ENCODE measurements at regions not wholly inside any gene's neighbourhood (a gene's known extent, or its start where the extent isn't known, plus 50 kb on each side); places are given as distances from the start of the nearest gene placed in this dataset.
"Not testable (repeated sequence)": the region's sequence is repeated elsewhere in the genome, so short reads cannot be mapped to it uniquely, and the experiment has no call there.

DNA sequence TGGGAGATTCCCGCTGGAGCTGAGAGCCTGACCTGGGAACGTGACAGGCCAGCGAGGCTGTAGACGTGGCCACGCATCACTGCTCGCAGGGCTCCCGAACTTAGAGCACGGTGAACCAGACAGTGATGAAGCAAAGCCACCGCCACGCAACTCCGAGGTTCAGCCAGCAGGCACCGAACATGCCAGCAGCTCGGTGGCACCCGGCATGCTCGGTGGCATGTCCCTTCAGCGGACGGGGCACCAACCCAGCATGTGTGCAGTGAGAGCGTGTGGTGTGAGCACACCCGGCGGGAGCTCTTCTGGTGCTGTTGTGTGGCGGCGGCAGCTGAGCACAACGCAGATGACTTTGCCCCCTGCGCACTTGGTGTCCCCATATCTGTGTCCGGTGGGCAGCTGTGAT is 4468.2 kb upstream of the TPTE start:
- not testable (repeated sequence) for H3K4me3 ChIP-seq (replicated peaks; ENCODE audit: low read depth, low read length)

DNA sequence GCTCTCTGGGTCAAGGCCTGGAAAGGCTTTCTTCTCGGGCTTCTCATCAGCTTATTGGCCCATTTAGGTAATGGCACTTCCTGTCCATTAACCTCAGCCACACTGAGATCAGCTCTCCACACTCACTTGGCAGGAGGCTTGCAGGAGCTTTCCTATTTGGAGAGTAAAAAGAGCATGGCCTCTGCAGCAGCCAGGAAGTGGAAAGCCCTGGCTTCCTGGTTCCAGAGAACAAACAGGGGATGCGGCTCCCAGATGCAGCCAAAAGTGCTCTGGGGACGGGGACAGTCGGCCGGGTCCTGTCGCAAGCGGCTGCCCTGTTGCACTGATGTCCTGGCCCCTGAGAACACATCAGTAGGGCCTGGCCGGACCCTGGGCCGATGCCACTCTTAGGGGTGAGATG is 4462.4 kb upstream of the TPTE start:
- H3K4me3 ChIP-seq (replicated peaks; ENCODE audit: low read depth, low read length); DNase-seq (ENCODE audit: low read depth): not testable (repeated sequence)

More for the DNA sequence above, 4468.2 kb upstream of the TPTE start:
- not testable (repeated sequence) for DNase-seq (ENCODE audit: low read depth)

DNA sequence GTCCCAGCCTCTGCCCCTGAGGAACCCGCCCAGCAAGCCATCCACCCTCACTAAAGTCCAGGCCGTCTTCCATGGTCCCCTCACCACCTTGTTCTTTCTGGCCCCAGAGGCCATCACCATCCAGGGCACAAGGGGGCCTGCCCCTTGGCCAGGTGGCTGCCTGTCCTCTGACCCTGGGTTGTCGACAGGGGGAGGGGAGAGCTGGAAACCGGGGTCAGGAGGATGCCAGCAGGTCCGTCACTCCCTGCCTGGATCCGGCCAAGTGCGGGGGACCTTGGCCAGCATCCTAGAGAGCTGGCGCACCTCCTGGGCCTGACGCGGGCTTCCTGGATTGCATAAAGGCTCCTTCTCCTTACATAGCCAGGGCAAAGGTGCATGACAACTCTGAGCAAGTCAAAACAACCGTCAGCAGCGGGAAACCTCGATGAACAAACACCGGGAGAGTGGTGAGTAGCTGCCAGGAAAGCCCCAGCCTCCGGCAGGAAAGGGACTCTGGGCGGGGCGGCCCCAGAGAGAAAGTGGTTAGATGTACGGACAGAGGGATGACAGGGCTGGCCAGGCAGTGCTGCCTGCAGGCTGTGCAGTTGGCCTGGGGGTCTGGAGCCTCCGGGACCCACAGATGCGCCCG is 4461.2 kb upstream of the TPTE start:
- not testable (repeated sequence) for H3K4me3 ChIP-seq (replicated peaks; ENCODE audit: low read depth, low read length); DNase-seq (ENCODE audit: low read depth)

DNA sequence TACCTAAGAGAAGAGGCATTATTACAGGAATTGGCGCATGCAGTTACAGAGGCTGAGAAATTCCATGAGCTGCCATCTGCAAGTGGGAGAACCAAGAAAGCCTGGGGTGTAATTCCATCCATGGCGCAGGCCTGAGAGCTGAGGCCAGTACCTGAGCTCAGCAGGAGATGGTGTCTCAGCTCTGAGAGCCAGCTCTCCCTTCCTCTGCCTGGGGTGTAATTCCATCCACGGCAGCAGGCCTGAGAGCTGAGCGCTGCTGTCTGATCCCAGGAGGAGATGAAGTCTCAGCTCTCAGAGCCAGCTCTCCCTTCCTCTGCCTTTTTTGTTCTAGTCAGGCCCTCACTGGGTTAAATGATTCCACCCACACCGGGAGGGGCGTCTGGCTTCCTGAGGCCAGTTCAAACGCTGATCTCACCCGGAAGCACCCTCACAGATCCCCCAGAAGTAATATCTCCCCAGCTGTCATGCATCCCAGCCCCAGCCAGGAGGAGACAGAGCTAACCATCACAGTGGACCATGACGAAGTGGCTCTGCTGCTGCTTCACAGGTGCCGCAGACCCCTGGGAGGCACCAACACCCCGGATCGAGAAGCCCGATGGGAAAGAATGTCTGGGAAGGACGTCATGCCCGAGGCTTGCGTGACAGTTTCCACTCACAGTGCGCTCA is 4454.9 kb upstream of the TPTE start:
- H3K4me3 ChIP-seq (replicated peaks; ENCODE audit: low read depth, low read length); DNase-seq (ENCODE audit: low read depth): not testable (repeated sequence)

DNA sequence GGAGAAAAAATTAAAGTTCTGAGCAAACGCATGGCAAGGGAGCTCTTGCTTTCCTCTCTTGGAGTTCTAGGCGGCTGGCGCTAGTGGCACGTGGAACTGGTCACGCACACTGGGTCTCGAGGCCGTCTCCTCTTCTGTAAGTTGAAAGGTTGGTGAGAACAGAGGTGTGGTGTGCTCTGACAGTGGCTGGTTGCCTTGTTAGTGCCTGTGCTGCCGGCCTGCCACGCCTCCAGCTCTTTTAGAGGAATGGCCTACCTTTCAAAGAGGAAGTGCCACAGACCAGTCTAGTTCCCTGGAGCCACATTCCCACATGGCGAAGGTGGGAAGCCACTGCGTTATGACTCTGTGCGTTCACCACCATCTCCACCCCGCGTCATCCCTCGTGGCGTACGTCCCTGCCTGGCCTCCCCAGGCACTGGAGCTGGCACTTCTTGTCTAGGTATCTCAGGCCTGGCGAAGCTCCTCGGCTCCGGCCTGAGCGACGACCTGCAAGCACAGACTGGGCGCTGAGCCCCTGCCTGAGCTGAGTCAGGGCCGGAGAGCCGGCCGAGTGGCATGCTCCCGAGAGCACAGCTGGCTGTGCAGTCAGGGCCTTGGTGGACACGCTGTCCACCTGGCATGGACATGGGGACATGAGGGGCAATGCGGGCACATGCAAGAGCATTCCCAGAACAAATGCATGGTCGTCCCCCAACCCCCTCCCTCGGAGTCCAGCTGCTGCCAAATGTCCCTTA is 4453.1 kb upstream of the TPTE start:
- DNase-seq (ENCODE audit: low read depth); H3K4me3 ChIP-seq (replicated peaks; ENCODE audit: low read depth, low read length): not testable (repeated sequence)

DNA sequence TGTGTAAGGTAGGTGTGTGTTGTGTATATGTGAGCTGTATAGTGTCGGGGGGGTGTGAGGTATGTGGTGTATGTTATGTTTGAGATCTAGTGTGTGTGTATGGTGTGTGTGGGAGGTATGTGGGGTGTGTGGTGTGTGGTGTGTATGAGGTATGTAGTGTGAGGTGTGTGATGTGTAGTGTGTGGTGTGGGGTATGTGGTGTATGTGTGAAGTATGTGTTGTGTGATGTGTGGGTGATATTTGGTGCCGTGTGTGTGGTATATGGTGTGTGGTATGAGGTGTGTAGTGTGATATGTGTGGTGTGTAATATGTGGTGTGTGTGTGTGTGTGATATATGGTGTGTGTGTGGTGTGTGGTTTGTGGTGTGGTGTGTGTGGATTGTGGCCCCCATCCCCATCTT is 4451.2 kb upstream of the TPTE start:
- not testable (repeated sequence) for DNase-seq (ENCODE audit: low read depth); H3K4me3 ChIP-seq (replicated peaks; ENCODE audit: low read depth, low read length)

DNA sequence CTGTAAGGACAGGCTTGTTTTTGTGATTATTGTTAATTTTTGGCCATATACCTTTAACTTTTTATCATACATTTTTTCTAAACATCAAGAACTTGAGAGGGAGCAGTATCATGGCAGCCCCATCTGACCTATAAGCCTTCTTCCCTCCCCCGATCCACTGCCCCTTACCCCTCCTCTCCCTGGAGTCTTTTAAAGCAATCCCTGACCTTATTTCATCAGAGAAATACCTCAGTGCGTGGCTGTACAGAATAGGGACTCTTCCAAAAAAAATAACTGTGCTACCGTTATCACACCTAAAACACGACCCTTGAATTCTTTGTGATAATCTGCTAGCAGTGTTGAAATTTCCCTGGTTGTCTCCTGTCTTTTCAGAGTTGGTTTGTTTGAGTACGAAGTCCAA is 4448.7 kb upstream of the TPTE start:
- H3K4me3 ChIP-seq (replicated peaks; ENCODE audit: low read depth, low read length); DNase-seq (ENCODE audit: low read depth): not testable (repeated sequence)

DNA sequence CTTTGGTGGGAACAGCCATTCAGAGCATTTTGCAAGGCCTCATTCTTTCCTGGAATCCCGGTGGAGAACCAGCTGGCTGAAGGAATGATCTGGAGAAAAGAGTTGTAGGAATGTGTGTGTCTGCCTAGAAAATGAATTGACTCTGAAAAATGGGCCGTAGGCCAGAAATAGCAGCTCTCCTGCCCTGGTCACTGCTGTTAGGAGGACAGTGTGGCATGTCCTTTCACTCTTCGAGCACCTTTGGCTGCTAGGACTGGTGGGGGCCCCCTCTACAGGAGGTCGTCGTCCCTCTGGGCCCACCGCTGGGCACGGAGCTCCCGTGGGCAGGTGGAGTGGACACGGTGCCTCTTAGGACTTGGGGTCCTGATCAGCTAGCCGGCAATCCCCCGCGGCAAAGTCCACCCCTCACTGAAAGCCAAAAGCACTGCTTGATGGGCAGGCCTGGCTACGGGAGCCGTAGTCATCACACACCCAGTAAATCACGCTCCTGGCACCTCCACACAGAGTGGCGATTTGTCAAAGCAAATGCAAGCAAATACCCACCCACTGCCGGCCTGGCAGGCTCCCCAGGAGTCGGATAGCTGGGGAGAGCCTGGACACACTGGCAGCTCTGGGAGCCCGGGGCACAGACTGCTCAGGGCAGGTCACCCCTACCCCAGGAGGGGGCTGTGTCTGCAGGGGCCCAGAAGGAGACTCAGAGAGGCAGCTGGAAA is 4447.2 kb upstream of the TPTE start:
- DNase-seq (ENCODE audit: low read depth); H3K4me3 ChIP-seq (replicated peaks; ENCODE audit: low read depth, low read length): not testable (repeated sequence)

DNA sequence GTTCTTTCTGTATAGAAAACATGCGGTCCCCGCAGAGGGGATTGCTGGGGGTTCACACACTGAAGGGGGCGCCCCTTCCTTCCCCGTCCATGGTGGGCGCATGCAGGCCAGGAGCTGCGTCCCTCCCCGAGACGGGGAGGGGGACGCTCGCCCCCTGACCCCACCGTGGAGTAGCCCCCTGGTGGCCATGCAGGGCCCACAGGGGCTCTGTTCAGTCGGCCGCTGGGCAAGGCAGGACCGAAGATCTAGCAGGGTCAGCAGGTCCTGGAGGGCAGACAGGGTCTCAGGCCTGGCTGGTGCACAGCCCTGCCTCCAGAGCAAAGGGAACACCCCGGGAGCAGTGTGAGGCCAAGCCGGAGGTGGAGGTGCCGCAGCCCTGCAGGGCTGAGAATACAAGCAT is 4446.4 kb upstream of the TPTE start:
- not testable (repeated sequence) for H3K4me3 ChIP-seq (replicated peaks; ENCODE audit: low read depth, low read length); DNase-seq (ENCODE audit: low read depth)

DNA sequence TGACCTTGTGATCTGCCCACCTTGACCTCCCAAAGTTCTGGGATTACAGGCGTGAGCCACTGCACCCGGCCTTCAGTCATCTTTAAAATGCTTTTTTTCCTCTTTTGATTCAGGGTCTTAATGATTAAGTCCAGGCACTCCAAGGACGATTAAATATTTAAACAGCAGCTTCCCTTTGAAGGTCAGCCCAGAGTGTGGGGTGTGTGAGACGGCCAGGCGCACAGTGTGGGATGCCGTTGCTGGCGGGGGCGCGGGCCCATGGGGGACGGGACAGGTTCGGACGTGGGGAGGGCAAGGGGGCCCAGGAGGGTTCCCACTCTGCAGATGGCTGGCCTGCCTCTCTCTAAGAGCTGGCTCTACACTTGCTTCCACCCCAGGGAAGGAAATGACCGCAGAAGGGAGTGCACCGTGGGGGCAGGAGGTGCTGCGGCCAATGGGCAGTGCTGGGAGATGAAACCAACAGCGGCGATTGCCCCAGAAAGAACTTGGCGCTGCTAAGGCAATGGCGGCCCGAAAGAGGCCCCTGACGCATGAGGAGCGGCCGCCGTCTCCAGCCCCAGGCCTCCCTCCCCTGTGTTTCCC is 4445.7 kb upstream of the TPTE start:
- not testable (repeated sequence) for DNase-seq (ENCODE audit: low read depth); H3K4me3 ChIP-seq (replicated peaks; ENCODE audit: low read depth, low read length)

DNA sequence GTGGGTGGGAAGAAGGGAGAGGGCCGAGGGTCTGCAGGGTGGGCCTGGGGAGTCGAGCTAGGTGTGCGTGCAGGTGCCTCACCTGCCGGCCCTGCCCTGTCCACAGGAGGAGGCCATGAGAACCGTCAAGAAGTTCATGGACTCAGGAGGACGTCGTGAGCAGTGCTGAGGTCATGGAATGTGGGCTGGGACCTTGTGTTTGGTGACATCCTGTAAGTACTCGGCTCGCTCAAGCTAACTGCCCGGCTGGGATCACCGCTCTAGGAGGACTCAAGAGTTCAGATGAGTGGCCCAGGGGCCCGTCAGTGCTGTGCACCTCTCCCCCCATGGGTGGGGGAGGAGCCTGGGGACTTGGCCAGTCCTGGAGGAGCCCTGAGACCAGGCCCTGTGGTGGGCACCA is 4444.0 kb upstream of the TPTE start:
- H3K4me3 ChIP-seq (replicated peaks; ENCODE audit: low read depth, low read length): not testable (repeated sequence)

DNA sequence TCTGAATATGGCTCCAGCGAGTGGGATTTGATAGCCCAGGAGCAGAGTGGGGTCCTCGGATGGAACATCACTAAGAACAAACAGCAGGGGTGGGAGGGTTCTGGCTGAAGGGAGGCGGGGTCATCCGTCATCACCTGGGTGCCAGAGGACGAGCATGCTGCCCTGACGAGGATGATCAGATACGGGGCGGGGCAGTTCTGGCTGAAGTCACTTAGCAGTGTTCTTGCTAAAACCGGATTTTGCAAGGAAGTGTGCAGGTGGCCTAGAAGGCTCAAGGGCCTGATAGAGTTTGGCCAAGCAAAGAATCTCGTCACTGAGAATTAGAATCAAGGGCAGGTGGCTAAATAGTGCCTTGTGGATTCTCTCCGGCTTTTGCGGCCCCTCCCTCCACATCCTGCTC is 4442.5 kb upstream of the TPTE start:
- DNase-seq (ENCODE audit: low read depth); H3K4me3 ChIP-seq (replicated peaks; ENCODE audit: low read depth, low read length): not testable (repeated sequence)

More for the DNA sequence above, 4444.0 kb upstream of the TPTE start:
- not testable (repeated sequence) for DNase-seq (ENCODE audit: low read depth)

DNA sequence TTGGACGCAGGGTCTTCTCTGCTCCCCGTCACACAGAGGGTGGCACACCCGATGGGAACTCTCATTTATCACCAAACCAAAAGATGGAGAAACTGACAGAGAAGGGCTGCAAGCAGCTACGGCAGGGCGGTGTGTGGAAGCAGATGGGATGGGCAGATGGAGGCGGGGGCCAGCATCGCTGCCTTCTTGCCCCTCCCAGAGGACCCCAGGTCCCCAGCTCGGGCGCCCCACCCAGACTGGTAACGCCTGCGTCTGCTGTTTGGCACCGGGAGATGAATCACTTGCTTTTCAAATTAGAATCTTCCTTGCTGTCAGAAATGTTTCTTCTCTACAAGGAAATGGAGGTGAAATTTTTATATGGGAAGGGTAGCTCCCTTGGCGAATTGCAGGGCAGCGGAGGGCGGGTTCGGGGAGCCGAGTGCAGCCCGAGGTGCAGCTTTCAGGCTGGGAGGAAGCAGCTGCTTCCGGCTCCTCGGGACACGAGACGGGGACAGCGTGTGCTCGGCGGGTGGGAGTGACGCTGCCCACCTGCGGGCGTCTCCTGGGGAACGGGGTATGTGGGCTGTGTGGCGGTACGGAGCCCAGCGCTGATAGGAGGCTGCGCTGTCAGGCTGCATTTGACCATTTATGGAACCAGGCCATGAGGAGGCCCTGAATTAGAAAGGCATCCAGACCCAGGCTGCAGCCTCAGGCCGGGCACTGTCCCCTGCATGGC is 4440.3 kb upstream of the TPTE start:
- H3K4me3 ChIP-seq (replicated peaks; ENCODE audit: low read depth, low read length); DNase-seq (ENCODE audit: low read depth): not testable (repeated sequence)

DNA sequence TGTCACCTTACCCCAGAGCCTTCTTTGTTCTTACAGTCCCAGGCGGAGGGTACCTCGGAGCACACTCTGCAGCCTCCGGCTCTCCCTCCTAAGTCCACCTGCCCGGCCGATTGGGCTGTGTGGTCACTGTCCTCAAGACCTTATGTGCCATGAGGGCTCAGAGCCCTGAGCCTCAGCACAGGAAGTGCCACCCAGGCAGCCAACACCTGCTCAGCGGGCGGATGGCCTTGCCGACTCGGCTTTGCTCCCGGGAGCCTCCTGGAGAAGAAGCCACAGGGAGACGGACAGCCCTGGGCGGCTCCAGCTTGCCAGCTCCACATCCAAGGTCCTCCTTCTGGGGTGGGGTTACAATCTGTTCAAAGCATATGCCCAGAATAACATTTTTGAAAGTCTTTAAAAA is 4439.2 kb upstream of the TPTE start:
- not testable (repeated sequence) for DNase-seq (ENCODE audit: low read depth)

DNA sequence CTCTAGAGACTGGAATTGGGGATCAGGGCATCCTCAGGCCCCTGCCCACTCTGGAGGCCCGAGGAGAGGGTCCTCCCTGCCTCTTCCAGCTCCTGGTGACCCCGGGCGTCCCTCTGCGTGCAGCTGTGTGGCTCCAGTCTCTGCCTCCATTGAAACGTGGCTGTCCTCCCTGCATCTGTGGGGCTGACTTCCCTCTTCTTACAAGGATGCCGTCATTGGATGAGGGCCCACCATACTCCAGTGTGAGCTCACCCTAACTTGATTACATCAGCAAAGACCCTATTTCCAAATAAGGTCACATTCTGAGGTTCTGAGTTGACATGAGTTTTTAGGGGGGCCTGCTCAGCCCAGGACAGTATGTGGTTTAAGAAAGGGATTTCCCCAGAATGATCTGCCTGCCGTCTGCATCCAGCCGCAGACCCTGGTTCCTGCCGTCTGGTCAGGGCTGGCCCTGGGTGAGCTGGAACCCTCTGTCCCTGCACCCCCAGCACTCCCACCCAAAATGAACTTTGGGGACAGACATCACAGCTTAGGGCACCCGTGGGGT is 4437.7 kb upstream of the TPTE start:
- H3K4me3 ChIP-seq (replicated peaks; ENCODE audit: low read depth, low read length); DNase-seq (ENCODE audit: low read depth): not testable (repeated sequence)

More for the DNA sequence above, 4439.2 kb upstream of the TPTE start:
- H3K4me3 ChIP-seq (replicated peaks; ENCODE audit: low read depth, low read length): not testable (repeated sequence)

DNA sequence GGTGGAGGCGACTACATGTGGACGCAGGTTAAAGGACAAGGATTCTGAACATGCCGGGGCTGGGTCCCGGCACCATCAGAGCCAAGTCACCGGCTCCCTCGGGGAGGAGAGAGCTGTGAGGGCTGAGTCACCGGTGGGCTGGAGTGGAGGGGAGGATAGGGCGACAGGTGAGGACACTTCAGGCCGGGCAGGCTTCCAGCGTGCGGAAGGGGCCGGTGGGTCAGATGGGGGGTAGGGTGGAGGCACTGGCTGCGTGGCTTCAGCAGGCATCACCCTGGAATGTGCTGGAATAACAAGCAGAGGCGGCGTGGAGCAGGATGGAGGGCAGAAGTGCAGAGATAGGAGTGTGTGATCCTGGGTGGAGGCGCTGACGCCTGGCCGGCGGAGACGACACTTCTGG is 4435.3 kb upstream of the TPTE start:
- not testable (repeated sequence) for H3K4me3 ChIP-seq (replicated peaks; ENCODE audit: low read depth, low read length); DNase-seq (ENCODE audit: low read depth)

DNA sequence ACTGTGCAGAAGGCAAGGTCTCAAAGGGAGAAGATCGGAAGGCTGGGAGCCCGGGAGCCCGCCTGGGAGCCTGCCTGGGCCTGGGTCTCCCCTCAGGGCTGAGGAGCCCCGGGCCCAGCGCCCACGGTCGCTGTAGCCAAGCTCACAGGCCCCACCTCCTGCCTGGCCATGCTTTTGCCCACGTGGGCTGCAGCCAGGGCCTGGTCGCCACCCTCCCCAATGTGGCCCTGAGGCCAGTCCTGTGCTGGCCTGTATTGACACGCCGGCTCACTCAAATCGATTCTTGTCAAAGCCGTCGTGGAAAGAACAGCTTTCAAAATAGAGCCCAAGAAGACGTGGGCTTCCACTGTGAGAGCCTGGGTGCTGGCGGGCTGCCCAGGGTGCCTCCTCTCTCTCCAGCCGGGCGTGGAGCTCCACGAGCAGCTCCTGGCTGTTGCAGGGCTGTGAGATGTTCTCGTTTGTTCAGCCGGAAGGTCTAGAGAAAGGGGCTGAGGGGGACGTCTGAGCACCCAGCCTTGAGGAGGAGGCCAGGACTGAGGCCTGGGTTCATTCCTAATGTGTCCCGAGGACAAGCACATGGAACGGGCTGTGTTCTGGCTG is 4433.7 kb upstream of the TPTE start:
- not testable (repeated sequence) for DNase-seq (ENCODE audit: low read depth); H3K4me3 ChIP-seq (replicated peaks; ENCODE audit: low read depth, low read length)
